ENCODE measurements at regions not wholly inside any gene's neighbourhood (a gene's known extent, or its start where the extent isn't known, plus 50 kb on each side); places are given as distances from the start of the nearest gene placed in this dataset.

- no peak for DNase-seq (ENCODE audit: extremely low spot score in 2 of 2)
- Histone ChIP-seq H3K4me1 (no peaks in the 10 kb centered on the region), H3K4me3 (no peak overlapping the region), H3K36me3 (no peaks in the 10 kb centered on the region), H3K9me3 (no peaks in the 10 kb centered on the region), H3K27ac (no peak overlapping the region), H3K27me3 (no peaks in the 10 kb centered on the region)
- TF ChIP-seq POLR2AphosphoS5 (IDR thresholded peaks at IDR 0.05; ENCODE audit: insufficient read depth in 1 of 2, low read depth in 1 of 2) (no peak), POLR2A (IDR thresholded peaks at IDR 0.05) (no peak), CTCF (IDR thresholded peaks at IDR 0.05) (no peak)
- intact Hi-C loops (cut with DNase I): no loop called here
Measured at GRCh38 chr1:25128121-25128621, 104.1 kb downstream of the SYF2 start.

GRCh38 chr1:25126562-25126961 lies 105.7 kb downstream of the SYF2 start:
- H3K36me3 ChIP-seq: no peaks in the 10 kb centered on the region
- TF ChIP-seq CTCF (IDR thresholded peaks at IDR 0.05): no peak
- TF ChIP-seq POLR2AphosphoS5 (IDR thresholded peaks at IDR 0.05; ENCODE audit: insufficient read depth in 1 of 2, low read depth in 1 of 2): no peak
- no peak for TF ChIP-seq POLR2A (IDR thresholded peaks at IDR 0.05)
- no peak for DNase-seq (ENCODE audit: extremely low spot score in 2 of 2)
- no peak overlapping the region for H3K4me3 ChIP-seq
- H3K4me1 ChIP-seq: no peaks in the 10 kb centered on the region
- H3K27ac ChIP-seq: no peak overlapping the region
- H3K9me3 ChIP-seq: no peaks in the 10 kb centered on the region
- intact Hi-C loops (cut with DNase I): no loop called here
- H3K27me3 ChIP-seq: no peaks in the 10 kb centered on the region

GRCh38 chr1:25123551-25123950 lies 108.8 kb downstream of the SYF2 start:
- no peaks in the 10 kb centered on the region for H3K4me1 ChIP-seq
- no peak overlapping the region for H3K4me3 ChIP-seq
- intact Hi-C loops (cut with DNase I): no loop called here
- no peaks in the 10 kb centered on the region for H3K27me3 ChIP-seq
- no peak for DNase-seq (ENCODE audit: extremely low spot score in 2 of 2)
- H3K9me3 ChIP-seq: no peaks in the 10 kb centered on the region
- TF ChIP-seq CTCF (IDR thresholded peaks at IDR 0.05) (no peak), POLR2AphosphoS5 (IDR thresholded peaks at IDR 0.05; ENCODE audit: insufficient read depth in 1 of 2, low read depth in 1 of 2) (no peak), POLR2A (IDR thresholded peaks at IDR 0.05) (no peak)
- H3K27ac ChIP-seq: no peak overlapping the region
- H3K36me3 ChIP-seq: no peaks in the 10 kb centered on the region

GRCh38 chr1:25122747-25123146 lies 109.6 kb downstream of the SYF2 start:
- TF ChIP-seq POLR2A (IDR thresholded peaks at IDR 0.05) (no peak), POLR2AphosphoS5 (IDR thresholded peaks at IDR 0.05; ENCODE audit: insufficient read depth in 1 of 2, low read depth in 1 of 2) (no peak), CTCF (IDR thresholded peaks at IDR 0.05) (no peak)
- intact Hi-C loops (cut with DNase I): no loop called here
- Histone ChIP-seq H3K27me3 (no peaks in the 10 kb centered on the region), H3K9me3 (no peaks in the 10 kb centered on the region), H3K27ac (no peak overlapping the region), H3K4me1 (no peaks in the 10 kb centered on the region), H3K36me3 (no peaks in the 10 kb centered on the region), H3K4me3 (no peak overlapping the region)
- DNase-seq (ENCODE audit: extremely low spot score in 2 of 2): no peak

- no peaks in the 10 kb centered on the region for H3K27me3 ChIP-seq
- no peaks in the 10 kb centered on the region for H3K4me1 ChIP-seq
- no peak overlapping the region for H3K4me3 ChIP-seq
- no peaks in the 10 kb centered on the region for H3K36me3 ChIP-seq
- H3K9me3 ChIP-seq: no peaks in the 10 kb centered on the region
- intact Hi-C loops (cut with DNase I): no loop called here
- no peak overlapping the region for H3K27ac ChIP-seq
- no peak for TF ChIP-seq POLR2A (IDR thresholded peaks at IDR 0.05)
- no peak for TF ChIP-seq POLR2AphosphoS5 (IDR thresholded peaks at IDR 0.05; ENCODE audit: insufficient read depth in 1 of 2, low read depth in 1 of 2)
- no peak for TF ChIP-seq CTCF (IDR thresholded peaks at IDR 0.05)
- DNase-seq (ENCODE audit: extremely low spot score in 2 of 2): no peak
Measured at GRCh38 chr1:25120281-25120680, 112.0 kb downstream of the SYF2 start.
